COLO829 (cell line): ENCODE measurements at regions not wholly inside any gene's neighbourhood (a gene's known extent, or its start where the extent isn't known, plus 50 kb on each side); places are given as distances from the start of the nearest gene placed in this dataset.
"Not testable (repeated sequence)": the region's sequence is repeated elsewhere in the genome, so short reads cannot be mapped to it uniquely, and the experiment has no call there.

Experiments used
- DNase-seq: peaks from one replicate; pipeline ENCODE4 v3.0.0; 2012; ENCODE audit warnings: low spot score

DNA sequence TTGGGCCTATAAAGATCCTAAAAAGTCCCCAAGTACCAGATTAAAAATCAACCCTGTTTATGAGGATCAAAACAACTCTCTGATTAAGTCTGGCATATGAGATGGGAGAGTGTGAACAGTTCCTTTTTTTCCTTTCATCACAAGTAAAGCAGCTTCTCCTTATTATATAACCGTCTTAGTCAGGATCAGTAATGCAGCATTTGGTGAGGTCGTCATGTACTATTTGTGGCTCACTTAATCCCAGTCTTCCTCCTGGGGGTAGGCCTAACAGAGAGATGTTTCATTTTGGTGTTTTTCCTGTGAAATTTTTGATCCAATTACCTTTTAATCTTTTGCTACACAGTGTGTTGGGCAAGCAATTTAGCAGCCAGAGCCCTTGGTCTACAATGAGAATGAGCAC lies 333.1 kb upstream of the KCNMB2 start:
- DNase-seq, result no peak

DNA sequence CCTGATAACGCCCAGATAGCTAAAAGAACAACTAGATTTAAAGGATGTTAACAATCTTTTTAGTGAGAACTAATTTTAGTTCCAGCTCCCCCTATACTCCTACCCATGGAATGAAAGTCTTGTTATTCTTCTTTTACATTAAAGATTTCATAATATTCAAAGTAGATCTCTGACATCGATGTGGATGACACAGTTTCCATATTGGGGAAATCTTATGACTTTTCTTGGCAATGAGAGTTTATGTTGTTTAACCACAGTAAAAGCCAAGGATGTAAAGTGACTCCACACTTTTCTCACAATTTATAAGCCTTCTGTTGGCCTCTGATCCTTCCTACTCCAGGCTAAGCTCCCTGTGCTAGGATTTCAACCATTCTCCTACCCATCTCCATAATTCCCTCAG lies 332.6 kb upstream of the KCNMB2 start:
- DNase-seq, result no peak

DNA sequence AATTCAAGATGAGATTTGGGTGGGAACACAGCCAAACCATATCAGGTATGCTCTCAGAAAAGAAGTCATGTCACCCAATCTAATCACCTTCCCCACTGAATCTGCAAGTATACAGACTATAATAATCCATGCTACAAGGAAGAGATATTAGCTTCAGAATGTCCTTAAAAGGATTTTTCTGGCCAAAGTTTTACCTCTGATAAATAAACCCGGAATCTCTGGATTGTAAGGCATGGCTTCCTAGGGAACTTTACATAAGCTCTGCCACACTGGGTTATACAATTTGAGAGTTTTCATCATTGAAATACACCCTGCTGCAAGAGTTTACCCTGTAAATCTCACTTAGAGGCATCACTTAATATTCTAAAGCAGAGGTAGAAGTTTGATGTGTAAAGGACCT lies 330.5 kb upstream of the KCNMB2 start:
- DNase-seq, result no peak

DNA sequence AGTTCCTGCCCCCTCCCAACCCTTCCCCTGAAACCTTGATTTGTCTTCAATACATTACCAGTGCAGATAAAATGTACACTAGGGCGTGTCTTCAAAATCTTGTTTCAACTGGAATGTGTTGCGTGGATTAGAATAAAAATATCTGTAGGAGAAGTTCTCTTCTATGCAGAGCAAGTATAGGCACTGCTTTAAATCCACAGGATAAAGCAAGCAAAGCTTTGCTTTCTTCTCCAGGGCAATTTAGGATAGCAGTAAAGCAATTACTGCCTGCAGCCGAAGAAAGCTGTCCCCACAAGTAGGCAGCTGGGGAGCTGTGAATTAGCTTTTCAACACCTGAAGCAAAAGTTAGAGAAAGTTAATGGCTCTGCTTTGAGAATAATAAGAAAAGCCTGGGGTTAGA lies 329.7 kb upstream of the KCNMB2 start:
- no peak for DNase-seq

DNA sequence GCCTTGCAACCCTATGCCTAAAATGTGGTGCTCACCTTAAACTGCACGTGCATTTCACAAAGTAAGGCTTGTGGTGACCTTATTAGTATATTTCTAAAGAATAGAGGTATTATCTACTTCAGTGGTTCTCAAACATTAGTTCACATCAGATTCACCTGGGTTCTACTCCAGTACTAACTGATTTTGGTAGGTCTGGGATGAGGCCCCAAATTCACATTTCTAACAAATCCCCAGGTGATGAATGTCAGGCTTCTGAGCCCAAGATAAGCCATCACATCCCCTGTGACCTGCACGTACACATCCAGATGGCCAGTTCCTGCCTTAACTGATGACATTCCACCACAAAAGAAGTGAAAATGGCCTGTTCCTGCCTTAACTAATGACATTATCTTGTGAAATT lies 329.1 kb upstream of the KCNMB2 start:
- DNase-seq, result not testable (repeated sequence)

DNA sequence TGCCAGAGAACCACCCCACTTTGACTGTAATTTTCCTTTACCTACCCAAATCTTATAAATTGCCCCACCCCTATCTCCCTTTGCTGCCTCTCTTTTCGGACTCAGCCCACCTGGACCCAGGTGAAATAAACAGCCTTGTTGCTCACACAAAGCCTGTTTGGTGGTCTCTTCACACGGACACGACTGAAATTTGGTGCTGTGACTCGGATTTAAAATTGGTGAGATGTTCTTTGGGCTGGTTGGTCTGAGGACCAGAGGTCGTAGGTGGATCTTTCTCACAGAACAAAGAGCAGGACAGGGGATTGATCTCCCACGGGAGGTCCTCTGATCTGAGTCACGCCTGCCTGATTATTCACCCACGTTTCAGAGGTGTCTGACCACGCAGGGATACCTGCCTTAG lies 328.6 kb upstream of the KCNMB2 start:
- not testable (repeated sequence) for DNase-seq

DNA sequence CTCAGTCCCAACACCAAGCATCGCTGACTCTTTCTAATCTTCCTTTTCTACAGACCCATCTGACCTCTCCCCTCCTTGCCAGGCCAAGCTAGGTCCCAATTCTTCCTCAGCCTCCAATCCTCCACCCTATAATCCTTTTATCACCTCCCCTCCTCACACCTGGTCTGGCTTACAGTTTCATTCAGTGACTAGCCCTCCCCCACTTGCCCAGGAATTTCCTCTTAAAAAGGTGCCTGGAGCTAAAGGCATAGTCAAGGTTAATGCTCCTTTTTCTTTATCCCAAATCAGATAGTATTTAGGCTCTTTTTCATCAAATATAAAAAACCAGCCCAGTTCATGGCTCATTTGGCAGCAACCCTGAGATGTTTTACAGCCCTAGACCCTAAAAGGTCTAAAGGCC lies 327.1 kb upstream of the KCNMB2 start:
- DNase-seq, result not testable (repeated sequence)

DNA sequence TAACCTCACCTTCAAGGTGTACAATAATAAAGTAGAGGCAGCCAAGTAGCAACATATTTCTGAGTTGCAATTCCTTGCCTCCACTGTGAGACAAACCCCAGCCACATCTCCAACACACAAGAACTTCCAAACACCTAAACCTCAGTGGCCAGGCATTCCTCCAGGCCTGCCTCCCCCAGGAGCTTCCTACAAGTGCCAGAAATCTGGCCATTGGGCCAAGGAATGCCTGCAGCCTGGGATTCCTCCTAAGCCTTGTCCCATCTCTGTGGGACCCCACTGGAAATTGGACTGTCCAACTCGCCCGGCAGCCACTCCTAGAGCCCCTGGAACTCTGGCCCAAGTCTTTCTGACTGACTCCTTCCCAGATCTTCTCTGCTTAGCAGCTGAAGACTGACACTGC lies 326.6 kb upstream of the KCNMB2 start:
- DNase-seq, result not testable (repeated sequence)

DNA sequence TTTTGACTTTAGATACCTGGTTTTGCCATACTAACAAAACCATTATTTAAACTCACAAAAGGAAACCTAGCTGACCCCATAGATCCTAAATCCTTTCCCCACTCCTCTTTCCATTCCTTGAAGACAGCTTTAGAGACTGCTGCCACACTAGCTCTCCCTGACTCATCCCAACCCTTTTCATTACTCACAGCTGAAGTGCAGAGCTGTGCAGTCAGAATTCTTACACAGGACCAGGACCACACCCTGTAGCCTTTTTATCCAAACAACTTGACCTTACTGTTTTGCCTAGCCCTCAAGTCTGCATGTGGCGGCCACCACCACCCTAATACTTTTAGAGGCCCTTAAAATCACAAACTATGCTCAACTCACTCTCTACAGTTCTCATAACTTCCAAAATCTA lies 325.1 kb upstream of the KCNMB2 start:
- DNase-seq, result not testable (repeated sequence)

DNA sequence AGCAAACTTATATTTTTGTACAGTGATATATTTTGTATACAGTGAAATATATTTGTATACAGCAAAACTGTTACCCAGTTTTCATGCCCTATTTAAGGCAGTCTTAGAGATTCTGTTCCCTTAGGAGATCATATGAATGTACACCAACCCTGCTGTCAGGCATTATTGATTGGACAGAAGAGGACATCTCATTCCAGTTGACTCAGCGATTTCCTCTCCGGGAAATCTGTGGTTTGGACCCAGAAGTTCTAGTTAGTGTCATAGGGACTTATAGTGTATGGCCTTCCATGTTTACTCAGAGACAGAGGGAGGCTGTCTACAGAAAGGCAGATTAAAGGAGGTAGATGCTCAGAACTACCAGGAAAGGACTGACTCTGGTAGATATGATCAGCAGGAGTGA lies 318.8 kb upstream of the KCNMB2 start:
- DNase-seq, result no peak

DNA sequence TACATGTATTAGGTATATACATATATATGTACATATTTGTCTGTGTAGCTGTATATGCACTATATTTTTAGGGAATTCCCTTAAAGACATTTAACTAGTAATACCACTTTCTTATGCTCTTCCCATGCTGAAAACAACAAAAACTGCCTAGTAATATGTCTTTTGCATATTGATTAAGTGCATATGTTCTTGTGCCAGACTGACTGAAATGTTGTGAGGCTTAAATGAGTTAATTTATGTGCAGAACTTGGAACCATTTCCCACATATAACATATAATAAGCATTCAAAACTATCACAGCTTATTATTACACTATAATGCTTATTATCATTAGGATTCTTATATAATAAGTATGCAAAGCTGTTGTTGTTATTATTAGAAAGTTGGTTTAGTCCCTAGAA lies 318.0 kb upstream of the KCNMB2 start:
- DNase-seq, result no peak

DNA sequence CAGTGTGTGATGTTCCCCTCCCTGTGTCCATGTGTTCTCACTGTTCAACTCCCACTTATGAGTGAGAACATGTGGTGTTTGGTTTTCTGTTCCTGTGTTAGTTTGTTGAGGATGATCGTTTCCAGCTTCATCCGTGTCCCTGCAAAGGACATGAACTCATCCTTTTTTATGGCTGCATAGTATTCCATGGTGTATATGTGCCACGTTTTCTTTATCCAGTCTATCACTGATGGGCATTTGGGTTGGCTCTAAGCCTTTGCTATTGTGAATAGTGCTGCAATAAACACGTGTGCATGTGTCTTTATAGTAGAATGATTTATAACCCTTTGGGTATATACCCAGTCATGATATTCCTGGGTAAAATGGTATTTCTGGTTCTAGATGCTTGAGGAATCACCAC lies 316.6 kb upstream of the KCNMB2 start:
- DNase-seq, result not testable (repeated sequence)

DNA sequence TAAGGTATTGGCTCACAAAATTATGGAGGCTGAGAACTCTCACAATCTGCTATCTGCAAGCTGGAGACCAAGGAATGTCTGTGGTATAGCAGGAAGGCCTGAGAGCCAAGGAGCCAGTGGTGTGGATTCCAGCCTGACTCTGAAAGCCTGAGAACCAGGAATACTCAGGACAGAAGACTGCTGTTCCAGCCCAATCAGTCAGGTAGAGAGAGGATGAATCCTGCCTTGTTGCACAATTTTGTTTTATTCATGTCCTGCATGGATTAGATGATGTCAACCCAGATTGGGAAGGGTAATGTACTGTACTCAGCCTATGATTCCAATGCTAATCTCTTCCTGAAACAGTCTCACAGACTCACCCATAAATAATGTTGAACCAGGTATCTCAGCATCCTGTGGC lies 312.4 kb upstream of the KCNMB2 start:
- DNase-seq, result no peak

DNA sequence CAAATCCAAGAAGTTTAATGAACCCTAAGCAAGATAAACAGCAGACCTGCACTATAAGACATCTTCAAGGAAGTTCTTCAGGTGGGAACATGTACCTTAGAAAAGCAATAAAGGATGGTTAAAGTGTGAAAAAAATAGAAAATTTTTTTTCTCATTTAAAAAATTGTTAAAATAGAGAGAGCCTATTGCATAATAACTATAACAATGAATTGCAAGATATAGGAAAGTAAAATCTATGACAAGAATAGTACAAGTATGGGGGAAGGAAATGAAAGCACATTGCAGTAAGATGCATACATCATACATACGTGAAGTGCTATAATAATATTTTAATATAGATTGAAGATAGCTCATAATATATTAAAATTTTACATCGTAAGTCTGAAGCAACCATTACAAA lies 310.1 kb upstream of the KCNMB2 start:
- no peak for DNase-seq

DNA sequence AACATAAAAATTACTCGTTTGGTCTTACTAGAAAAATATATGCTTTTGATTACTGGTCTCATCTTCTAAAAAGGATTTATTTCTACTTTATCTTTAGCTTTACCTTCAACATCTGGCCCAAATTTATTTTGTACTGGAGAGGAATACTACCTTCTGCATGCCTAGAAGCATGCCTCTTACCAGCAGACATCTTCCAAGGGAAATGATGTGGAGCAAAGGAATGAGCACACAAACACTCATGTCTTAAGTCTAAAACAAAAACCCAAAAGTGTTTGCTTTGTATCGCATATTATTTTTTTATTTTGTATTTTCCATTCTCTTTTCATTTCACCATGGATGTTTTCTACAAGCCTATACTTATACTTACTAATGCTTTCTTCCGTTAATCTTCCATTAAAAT lies 304.6 kb upstream of the KCNMB2 start:
- DNase-seq, result no peak

DNA sequence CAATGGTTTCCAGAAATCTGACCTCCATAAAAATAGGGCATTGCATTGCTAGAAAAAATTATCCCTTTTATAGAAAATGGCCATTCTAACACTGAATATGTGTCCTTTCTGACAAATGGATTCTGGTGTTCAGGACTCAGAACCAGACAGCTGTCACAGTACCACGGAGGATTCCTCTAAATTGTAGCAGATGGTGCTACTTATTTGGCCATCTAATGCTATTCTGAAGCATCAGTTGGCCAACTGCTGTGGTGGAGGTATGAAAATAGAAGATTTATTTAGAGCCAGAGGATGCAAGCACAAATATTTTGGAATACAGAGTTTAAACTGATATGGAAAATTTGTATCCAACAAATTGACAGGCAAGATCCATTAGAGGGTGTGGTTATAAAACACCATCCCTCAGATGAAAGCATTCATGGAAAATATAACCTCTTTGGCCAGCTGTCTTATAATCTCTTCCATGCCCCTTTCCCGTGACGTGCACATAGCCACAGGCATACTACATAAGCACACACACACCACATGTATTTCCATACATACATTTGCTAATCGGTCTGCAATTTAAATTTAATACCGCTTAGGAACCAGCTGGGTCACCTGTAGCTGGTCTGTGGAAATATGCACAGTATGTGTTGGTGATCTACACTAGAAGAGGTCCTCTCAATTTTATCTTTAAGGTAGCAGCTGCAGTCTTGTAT lies 302.7 kb upstream of the KCNMB2 start:
- DNase-seq, result no peak

DNA sequence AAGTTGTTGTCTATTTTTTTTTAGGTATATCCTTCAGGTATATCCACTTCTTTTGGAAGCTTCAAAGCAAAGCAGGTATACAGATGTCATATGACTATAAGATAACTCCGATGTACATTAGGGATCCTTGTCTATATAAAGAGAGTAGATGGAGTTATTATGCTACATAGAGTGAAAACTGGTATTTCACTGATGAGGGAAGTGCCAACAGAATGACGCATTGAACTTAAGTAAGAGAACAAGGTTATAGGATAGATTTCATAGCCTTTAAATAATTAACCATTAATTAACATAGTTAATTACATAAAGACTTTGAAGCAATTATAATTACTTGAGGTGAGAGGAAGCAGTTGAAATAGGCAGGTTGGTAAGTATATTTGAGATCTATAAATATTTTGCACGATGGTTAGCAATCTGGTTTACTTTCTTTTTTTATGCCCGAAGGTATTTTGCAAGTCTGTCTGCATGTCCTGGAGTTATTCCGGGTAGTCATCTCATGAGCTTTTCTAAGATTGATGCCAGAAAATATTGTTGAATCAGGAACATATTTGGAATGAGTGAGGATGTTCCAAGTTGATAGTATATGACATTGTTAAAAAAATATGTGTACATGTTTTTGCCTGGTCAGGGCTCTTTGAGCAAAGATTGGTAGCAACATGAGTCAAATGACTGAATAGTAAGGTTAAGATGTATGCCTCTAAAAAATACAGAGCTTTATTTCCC lies 299.5 kb upstream of the KCNMB2 start:
- no peak for DNase-seq

DNA sequence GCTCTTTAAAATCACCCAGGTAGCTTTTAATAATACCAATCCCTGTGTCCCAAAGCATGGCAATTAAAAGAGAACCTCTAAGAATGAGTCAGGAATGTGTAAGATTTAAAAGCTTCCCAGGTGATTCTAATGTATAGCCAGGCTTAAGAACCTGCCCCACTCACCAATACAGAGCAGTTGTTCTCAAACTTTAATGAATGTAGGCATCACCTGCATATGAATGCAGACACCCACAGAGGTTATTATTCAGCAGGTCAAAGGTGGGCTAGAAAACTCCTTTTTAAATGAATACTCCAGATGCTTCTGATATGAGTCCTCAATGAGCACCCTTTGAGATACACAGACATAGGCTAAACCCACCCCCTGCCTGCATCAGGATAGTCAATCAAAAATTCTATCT lies 298.1 kb upstream of the KCNMB2 start:
- no peak for DNase-seq

DNA sequence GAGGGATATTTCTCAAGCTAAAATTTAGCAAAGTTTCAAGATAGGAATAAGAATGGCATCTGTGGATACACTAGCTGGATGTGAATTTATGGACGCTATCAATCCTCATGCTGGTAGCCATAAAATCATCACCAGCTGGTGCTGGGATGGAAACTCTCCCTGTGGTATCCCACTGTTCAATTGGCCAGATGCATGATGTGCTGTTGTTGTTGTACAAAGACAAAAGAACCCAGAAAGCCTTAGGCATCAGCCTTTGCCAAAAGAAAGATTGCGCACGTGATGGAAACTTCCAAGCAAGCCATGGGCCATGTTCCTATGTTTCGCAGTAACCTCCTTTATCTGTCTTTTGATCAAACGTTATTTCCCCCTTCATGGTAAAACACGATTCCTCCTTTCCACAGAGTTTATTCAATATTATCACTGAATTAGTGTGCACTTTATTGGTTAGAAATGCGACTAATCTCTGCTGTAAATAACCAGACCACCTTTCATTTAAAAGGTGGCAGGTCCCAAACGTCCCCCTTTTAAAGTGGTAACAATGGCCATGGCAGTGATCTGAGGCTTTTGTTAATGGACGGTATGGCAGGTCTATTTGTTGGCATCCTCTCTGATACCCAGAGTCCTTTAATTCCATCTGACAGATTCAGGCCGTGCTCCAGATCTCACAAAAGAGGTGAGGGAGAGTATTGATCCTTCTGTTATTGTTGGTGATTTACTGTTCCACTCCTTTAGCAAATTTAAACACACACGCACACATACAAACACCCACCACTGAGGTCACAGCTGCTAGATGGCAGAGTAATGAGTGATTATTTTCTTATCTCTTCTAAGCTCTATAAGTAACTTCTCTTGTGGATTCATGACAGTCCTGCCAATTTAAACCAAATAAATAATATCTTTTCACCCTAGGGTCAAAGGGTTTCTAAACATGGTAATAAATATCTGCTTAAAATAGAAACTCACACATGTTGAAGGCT lies 291.2 kb upstream of the KCNMB2 start:
- DNase-seq, result no peak

DNA sequence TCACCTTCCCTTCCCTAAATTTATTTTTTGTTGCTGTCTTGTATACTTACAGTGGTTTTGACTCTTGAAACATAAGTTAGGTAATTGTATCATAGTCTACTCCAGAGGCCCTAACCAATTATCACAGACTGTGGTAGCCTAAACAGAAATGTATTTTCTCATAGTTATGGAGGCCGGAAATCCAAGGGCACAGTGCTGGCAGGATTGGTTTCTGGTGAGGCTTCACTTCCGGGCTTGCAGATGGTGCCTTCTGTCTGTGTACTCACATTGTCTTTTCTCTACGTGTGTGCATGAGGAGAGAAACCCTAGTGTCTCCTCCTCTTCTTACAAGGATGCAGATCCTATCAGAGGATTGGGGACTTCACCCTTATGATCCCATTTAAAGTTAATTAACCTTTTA lies 290.2 kb upstream of the KCNMB2 start:
- DNase-seq, result no peak

DNA sequence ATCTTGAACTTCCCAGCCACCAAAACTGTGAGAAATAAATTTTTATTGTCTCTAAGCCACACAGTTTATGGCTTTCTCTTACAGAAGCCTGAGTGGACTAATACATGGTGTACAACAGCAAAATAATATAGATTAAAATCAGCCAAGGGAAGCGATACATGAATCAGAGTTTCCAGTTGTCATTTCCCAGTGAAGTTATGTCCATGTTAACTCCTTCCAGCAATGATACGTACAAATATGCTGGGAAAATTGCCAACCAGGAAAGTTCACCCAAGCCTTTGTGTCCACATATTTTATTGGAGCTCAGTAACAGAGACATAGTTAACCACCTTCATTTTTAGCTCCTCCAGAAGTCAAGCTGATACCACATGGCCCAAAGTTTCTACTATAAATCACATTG lies 280.9 kb upstream of the KCNMB2 start:
- no peak for DNase-seq

DNA sequence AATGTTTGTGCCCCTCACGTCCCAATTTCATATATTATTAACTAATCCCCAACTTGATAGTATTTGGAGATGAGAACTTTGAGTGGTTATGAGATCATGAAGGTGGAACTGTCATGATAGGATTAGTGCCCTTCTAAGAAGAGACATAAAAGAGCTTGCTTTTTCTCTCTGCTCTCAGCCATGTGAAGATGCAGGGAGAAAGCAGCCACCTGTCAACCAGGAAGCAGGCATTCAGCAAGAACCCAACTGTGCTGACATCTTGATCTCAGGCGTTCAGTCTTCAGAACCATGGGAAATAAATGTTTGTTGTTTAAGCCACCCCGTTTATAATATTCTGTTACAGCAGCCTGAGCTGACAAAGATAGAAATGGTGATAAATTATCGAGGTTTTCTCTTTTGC lies 278.7 kb upstream of the KCNMB2 start:
- DNase-seq, result no peak

DNA sequence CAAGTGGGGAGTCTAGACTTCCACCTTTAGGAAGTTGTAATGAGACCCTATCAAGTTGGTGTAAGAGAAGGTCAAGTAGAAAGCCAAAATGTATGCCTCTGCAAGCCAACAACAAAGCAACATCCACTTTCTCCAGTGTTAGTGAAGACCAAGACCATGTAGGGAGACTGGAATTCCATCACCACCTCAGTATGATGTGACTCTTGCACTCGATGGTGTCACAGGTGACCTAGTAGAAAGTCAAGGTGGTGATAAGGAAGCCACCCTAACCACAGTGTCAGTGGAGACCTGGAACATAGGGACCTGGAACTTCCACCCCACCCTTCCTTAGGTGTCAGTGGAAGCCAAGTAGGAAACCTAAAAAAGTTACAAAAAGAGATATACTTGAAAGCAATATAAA lies 278.1 kb upstream of the KCNMB2 start:
- no peak for DNase-seq
